H9 (cell line): ENCODE measurements at regions not wholly inside any gene's neighbourhood (a gene's known extent, or its start where the extent isn't known, plus 50 kb on each side); places are given as distances from the start of the nearest gene placed in this dataset.
"Not testable (repeated sequence)": the region's sequence is repeated elsewhere in the genome, so short reads cannot be mapped to it uniquely, and the experiment has no call there.

Experiments used
- DNase-seq: peaks from one replicate; pipeline ENCODE4 v3.0.0-alpha.2; 2017
- H2AFZ ChIP-seq: one replicate; pipeline ENCODE4 v1.6.1; 2013; ENCODE audit warnings: mild to moderate bottlenecking, low read length, control low read depth, moderate library complexity
- H2AK5ac ChIP-seq: 2 replicates; pipeline ENCODE4 v1.6.1; 2013; ENCODE audit warnings: low read length, control low read depth, mixed read lengths; ENCODE audit not compliant: insufficient read length
- H2BK120ac ChIP-seq: one replicate; pipeline ENCODE4 v1.6.1; 2013; ENCODE audit warnings: low read depth, mild to moderate bottlenecking, low read length, control low read depth, inconsistent platforms; ENCODE audit not compliant: poor library complexity, severe bottlenecking
- H2BK12ac ChIP-seq: 2 replicates; pipeline ENCODE4 v1.6.1; 2013; ENCODE audit warnings: low read length, control low read depth, mixed read lengths, low read depth; ENCODE audit not compliant: insufficient read length
- H2BK15ac ChIP-seq: 2 replicates; pipeline ENCODE4 v1.6.1; 2013; ENCODE audit warnings: low read depth, low read length, control low read depth
- H2BK20ac ChIP-seq: one replicate; pipeline ENCODE4 v1.6.1; 2013; ENCODE audit warnings: low read depth, mild to moderate bottlenecking, low read length, control low read depth, inconsistent platforms; ENCODE audit not compliant: poor library complexity, severe bottlenecking
- H2BK5ac ChIP-seq: 2 replicates; pipeline ENCODE4 v1.6.1; 2013; ENCODE audit warnings: low read length, control low read depth, mixed read lengths; ENCODE audit not compliant: insufficient read length
- H3K14ac ChIP-seq: 2 replicates; pipeline ENCODE4 v1.6.1; 2013; ENCODE audit warnings: low read length, control low read depth; ENCODE audit not compliant: insufficient read depth
- H3K18ac ChIP-seq: 2 replicates; pipeline ENCODE4 v1.6.1; 2013; ENCODE audit warnings: low read depth, mild to moderate bottlenecking, mixed read lengths, low read length, control low read depth; ENCODE audit not compliant: insufficient read length
- H3K23ac ChIP-seq: 2 replicates; pipeline ENCODE4 v1.6.1; 2013; ENCODE audit warnings: low read length, control low read depth, mixed read lengths, low read depth; ENCODE audit not compliant: insufficient read length
- H3K23me2 ChIP-seq: 2 replicates; pipeline ENCODE4 v1.6.1; 2013; ENCODE audit warnings: low read depth, mild to moderate bottlenecking, mixed read lengths, low read length, control low read depth; ENCODE audit not compliant: insufficient read length, poor library complexity, severe bottlenecking
- H3K27ac ChIP-seq: 2 replicates; pipeline ENCODE4 v1.5.1; 2013; ENCODE audit warnings: low read length, control low read depth, mixed read lengths, low read depth; ENCODE audit not compliant: insufficient read length
- H3K27me3 ChIP-seq: 2 replicates; pipeline ENCODE4 v1.6.1; 2013; ENCODE audit warnings: low read length, control low read depth, inconsistent platforms; ENCODE audit not compliant: insufficient read depth
- H3K4ac ChIP-seq: 2 replicates; pipeline ENCODE4 v1.6.1; 2013; ENCODE audit warnings: low read depth, mild to moderate bottlenecking, control low read depth, inconsistent platforms, low read length, moderate library complexity
- H3K4me1 ChIP-seq: 2 replicates; pipeline ENCODE4 v1.6.1; 2013; ENCODE audit warnings: low read length, control low read depth, inconsistent platforms; ENCODE audit not compliant: insufficient read depth
- H3K4me2 ChIP-seq: 2 replicates; pipeline ENCODE4 v1.6.1; 2013; ENCODE audit warnings: low read length, control low read depth, mixed read lengths; ENCODE audit not compliant: insufficient read length, insufficient read depth
- H3K56ac ChIP-seq: 2 replicates; pipeline ENCODE4 v1.6.1; 2013; ENCODE audit warnings: low read depth, mild to moderate bottlenecking, mixed read lengths, low read length, control low read depth; ENCODE audit not compliant: insufficient read length
- H3K79me1 ChIP-seq: 2 replicates; pipeline ENCODE4 v1.6.1; 2013; ENCODE audit warnings: low read depth, mild to moderate bottlenecking, moderate library complexity, low read length, control low read depth, inconsistent platforms; ENCODE audit not compliant: insufficient read depth, poor library complexity, severe bottlenecking
- H3K79me2 ChIP-seq: 2 replicates; pipeline ENCODE4 v1.6.1; 2013; ENCODE audit warnings: low read length, control low read depth, inconsistent platforms; ENCODE audit not compliant: insufficient read depth
- H3K9ac ChIP-seq: 2 replicates; pipeline ENCODE4 v1.6.1; 2013; ENCODE audit warnings: low read length, control low read depth, mixed read lengths; ENCODE audit not compliant: insufficient read length; ENCODE audit errors: extremely low read depth
- H3K9me3 ChIP-seq: one replicate; pipeline ENCODE4 v1.6.1; 2013; ENCODE audit warnings: low read depth, low read length, inconsistent platforms; ENCODE audit not compliant: control insufficient read depth
- H3T11ph ChIP-seq: one replicate; pipeline ENCODE4 v1.6.1; 2013; ENCODE audit warnings: mild to moderate bottlenecking, low read length, control low read depth, inconsistent platforms
- H4K20me1 ChIP-seq: one replicate; pipeline ENCODE4 v1.6.1; 2013; ENCODE audit not compliant: control insufficient read depth, insufficient read length, insufficient read depth
- H4K5ac ChIP-seq: 2 replicates; pipeline ENCODE4 v1.6.1; 2013; ENCODE audit warnings: low read depth, mild to moderate bottlenecking, mixed read lengths, low read length, control low read depth; ENCODE audit not compliant: insufficient read length
- H4K8ac ChIP-seq: replicated peaks from 2 replicates; pipeline ENCODE4 v1.6.1; 2013; ENCODE audit warnings: low read length, control low read depth, mixed read lengths, low read depth; ENCODE audit not compliant: insufficient read length
- H4K91ac ChIP-seq: 2 replicates; pipeline ENCODE4 v1.6.1; 2013; ENCODE audit warnings: low read depth, mild to moderate bottlenecking, moderate library complexity, mixed read lengths, low read length, control low read depth; ENCODE audit not compliant: insufficient read length
- H3K27ac Mint-ChIP-seq, 3 experiments: 2 replicates in 2 of 3; 3 replicates in 1 of 3; pipeline ENCODE4 v1.8.0; 2020 to 2021; ENCODE audit warnings: mixed read lengths in 3 of 3, mild to moderate bottlenecking in 1 of 3, moderate library complexity in 1 of 3
- H3K27me3 Mint-ChIP-seq: 2 replicates; pipeline ENCODE4 v1.8.0; 2021; ENCODE audit warnings: low read depth, mild to moderate bottlenecking, moderate library complexity, mixed read lengths
- H3K36me3 Mint-ChIP-seq, 3 experiments: 2 replicates in 2 of 3; 3 replicates in 1 of 3; pipeline ENCODE4 v1.8.0; 2020 to 2021; ENCODE audit warnings: low read depth in 3 of 3, mixed read lengths in 3 of 3; ENCODE audit not compliant: insufficient read depth in 1 of 3
- H3K4me1 Mint-ChIP-seq, 2 experiments: 2 replicates each; pipeline ENCODE4 v1.8.0; 2020; ENCODE audit warnings: mixed read lengths in 2 of 2
- H3K4me3 Mint-ChIP-seq, 2 experiments: 2 replicates in 1 of 2; 3 replicates in 1 of 2; pipeline ENCODE4 v1.8.0; 2020 to 2021; ENCODE audit warnings: mild to moderate bottlenecking in 2 of 2, mixed read lengths in 2 of 2, moderate library complexity in 1 of 2
- H3K9me3 Mint-ChIP-seq, 2 experiments: 2 replicates in 1 of 2; 3 replicates in 1 of 2; pipeline ENCODE4 v1.8.0; 2020; ENCODE audit warnings: mild to moderate bottlenecking in 2 of 2, mixed read lengths in 2 of 2, moderate library complexity in 1 of 2
- WGBS: extraction: QIAGEN DNeasy Blood & Tissue Kit; methylation state at CpG from one replicate; pipeline ENCODE4 v1.1.7; 2013; ENCODE audit warnings: missing lambda C conversion rate, low lambda C conversion rate, mixed read lengths; ENCODE audit not compliant: insufficient read length; ENCODE audit errors: extremely low coverage; 5-methylcytosine and 5-hydroxymethylcytosine counted together

DNA sequence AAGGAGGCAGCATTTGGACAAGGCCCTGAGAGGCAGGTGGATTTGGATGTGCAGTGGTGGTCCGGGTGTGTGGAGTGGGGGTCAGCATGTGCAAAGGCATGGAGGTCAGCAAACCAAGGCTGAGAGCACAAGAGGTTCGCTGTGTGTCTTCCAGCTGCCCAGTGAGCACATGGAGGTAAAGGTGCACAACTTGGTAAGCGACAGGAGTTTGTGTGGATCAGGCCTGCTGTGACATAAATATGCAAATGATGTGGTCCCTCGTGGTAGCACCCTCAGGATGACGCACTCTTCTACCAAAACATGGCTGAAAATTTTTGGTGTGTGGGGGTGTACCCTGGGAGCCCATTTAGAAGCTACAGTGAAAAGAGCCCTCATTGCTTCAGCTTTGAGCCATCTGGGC is 271.0 kb upstream of the PLGLB2 start:
- not testable (repeated sequence) for H3K4ac ChIP-seq, H3K14ac ChIP-seq, H3K18ac ChIP-seq, H3K9me3 ChIP-seq, H3K79me2 ChIP-seq, H2BK120ac ChIP-seq, H3T11ph ChIP-seq, H3K27me3 Mint-ChIP-seq, H3K27me3 ChIP-seq, H2BK20ac ChIP-seq, H2BK15ac ChIP-seq, H3K9me3 Mint-ChIP-seq, H3K27ac ChIP-seq, H3K9ac ChIP-seq, H3K56ac ChIP-seq, H3K36me3 Mint-ChIP-seq, H2BK12ac ChIP-seq, H4K5ac ChIP-seq, H4K8ac ChIP-seq, H3K23me2 ChIP-seq, H3K4me1 ChIP-seq, H4K20me1 ChIP-seq, H3K4me3 Mint-ChIP-seq, H2AK5ac ChIP-seq, H4K91ac ChIP-seq, H3K4me2 ChIP-seq, H3K79me1 ChIP-seq, H2BK5ac ChIP-seq, DNase-seq, H3K4me1 Mint-ChIP-seq, H2AFZ ChIP-seq, H3K23ac ChIP-seq
- peak overlapping the region in 1 of 3 experiments; percentile 20; a peak in 2 of 7 replicates for H3K27ac Mint-ChIP-seq
- WGBS = no CpG with 5 or more reads among the region's 5 CpGs

- H3K9ac ChIP-seq, H3K79me1 ChIP-seq, H4K8ac ChIP-seq, H3K79me2 ChIP-seq, H2AFZ ChIP-seq, H3K4ac ChIP-seq, H3K14ac ChIP-seq, H3K23me2 ChIP-seq, H3K23ac ChIP-seq, H2BK20ac ChIP-seq, H2BK15ac ChIP-seq, H3K36me3 Mint-ChIP-seq, H3K27me3 ChIP-seq, H3T11ph ChIP-seq, H4K91ac ChIP-seq, H4K20me1 ChIP-seq, H2BK5ac ChIP-seq, H2BK12ac ChIP-seq, H3K56ac ChIP-seq, H3K4me2 ChIP-seq, H2BK120ac ChIP-seq, H4K5ac ChIP-seq, H3K9me3 Mint-ChIP-seq, H3K27ac ChIP-seq, DNase-seq, H2AK5ac ChIP-seq, H3K4me3 Mint-ChIP-seq, H3K9me3 ChIP-seq, H3K18ac ChIP-seq, H3K4me1 ChIP-seq, H3K27ac Mint-ChIP-seq, H3K27me3 Mint-ChIP-seq: not testable (repeated sequence)
- H3K4me1 Mint-ChIP-seq = peaks cover 9 to 12% of the 10 kb centered on the region in 2 experiments
- WGBS = no CpG with 5 or more reads among the region's 12 CpGs
These were observed 270.0 kb upstream of the PLGLB2 start for GRCh38 chr2:87477669-87478428.
